ENCODE measurements at regions not wholly inside any gene's neighbourhood (a gene's known extent, or its start where the extent isn't known, plus 50 kb on each side); places are given as distances from the start of the nearest gene placed in this dataset.

- no peak for TF ChIP-seq CTCF (IDR thresholded peaks at IDR 0.05)
- no peak for TF ChIP-seq ZFX (IDR thresholded peaks at IDR 0.05; ENCODE audit: borderline replicate concordance)
Measured at GRCh38 chr10:78906734-78907390, 161.9 kb upstream of the ZMIZ1 start.

Measured in 22Rv1 (cell line).